DMS153 (cell line): ENCODE measurements at regions not wholly inside any gene's neighbourhood (a gene's known extent, or its start where the extent isn't known, plus 50 kb on each side); places are given as distances from the start of the nearest gene placed in this dataset.
A peak's percentile ranks its signal among the peaks of the same experiment; 100 is the strongest.
"Not testable (repeated sequence)": the region's sequence is repeated elsewhere in the genome, so short reads cannot be mapped to it uniquely, and the experiment has no call there.

Experiments
- DNase-seq: peaks from one replicate; lab custom pipeline; 2025; lab: John Stamatoyannopoulos, UW

DNA sequence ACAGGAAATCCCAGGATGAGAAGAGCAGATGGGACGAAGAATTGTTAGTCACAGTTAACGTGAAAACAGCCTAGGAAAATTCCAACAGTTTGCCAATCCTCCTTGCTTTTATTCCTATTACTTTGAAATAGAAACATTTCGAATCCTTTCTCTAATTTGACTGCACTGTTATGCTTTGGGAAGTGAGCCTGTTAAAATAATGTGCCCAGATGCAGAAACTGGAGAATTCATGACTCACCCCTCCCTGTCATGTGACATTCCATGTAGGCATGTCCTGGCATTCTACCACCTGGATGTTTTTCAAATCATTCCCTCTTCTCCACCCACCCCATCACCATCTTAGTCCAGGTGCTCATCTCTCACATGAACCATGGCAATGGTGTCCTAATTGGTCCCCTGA is 107.3 kb downstream of the MINAR1 start:
- DNase-seq: no peak

DNA sequence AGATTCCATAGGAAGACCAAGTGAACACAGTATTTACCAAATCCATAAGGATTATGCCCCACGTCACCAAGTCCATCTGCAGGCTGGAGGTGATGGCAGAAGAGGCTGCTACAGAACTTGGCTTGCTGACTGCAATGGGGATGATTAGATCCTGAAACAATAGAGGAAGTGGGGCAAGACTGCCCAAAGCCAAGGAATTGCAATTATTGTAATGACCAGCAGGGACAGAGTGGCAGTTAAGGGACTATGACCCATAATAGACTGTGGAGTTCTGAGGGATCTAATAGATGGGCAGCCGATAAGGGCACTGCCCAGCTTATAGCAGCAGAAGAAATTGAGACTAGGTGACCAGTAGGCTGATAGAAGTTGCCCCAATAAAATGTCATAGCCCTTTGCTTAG is 108.4 kb downstream of the MINAR1 start:
- DNase-seq: no peak

DNA sequence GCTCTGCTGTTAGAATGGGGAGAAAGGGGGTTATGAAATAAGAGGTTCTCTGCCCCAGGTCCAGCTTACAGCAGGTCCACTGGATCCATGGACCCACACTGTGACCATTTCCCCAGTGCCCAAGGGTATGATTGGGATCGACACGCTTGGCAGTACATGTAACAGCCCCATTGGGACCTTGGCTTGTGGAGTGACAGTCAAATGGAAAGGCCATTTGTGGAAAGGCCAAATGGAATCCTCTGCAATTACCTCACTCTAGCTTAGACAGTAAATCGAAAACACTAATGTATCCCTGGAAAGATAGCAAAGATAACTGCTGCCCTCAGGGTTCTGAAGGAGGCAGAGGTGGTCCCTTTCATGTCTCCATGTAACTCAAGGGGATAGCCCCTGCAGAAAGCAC is 109.1 kb downstream of the MINAR1 start:
- DNase-seq: no peak

DNA sequence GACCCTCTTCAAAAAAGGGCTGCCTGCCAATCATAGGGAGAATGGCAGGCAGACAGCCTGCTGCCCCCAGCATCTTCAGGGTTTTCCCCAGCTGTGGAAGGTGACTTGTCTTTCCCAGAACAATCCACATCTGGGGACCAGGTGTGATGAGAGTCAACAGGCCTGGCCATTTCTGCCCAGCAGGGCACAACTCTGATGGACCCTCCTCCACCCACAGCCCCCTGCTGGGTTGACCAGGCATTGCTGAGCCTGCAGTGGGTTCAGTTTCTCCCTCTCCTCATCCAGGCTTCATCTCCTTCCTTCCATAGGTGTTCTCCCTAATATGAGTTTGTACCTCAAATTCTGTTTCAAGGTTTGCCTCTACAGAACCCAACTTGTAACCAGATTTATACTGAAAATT is 111.0 kb downstream of the MINAR1 start:
- DNase-seq: no peak

DNA sequence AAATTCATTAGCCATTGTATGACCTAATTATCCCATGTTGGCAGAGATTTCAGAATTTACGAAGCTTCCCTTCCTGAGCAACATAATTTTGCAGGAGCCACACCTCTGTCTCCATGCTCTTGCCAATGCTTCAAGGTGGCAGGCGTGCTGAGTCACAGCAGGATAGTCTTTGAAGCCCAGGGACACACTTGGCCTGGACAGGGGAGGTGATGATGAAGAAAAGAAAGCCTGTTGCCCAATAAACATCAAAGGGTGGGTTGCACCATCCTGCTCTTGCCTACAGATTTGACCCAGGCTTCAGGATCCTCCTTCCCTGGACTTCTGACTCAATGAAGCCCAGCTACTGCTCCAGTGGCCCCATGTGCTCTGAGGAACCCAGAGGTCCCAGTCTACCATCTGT is 117.1 kb downstream of the MINAR1 start:
- no peak for DNase-seq

DNA sequence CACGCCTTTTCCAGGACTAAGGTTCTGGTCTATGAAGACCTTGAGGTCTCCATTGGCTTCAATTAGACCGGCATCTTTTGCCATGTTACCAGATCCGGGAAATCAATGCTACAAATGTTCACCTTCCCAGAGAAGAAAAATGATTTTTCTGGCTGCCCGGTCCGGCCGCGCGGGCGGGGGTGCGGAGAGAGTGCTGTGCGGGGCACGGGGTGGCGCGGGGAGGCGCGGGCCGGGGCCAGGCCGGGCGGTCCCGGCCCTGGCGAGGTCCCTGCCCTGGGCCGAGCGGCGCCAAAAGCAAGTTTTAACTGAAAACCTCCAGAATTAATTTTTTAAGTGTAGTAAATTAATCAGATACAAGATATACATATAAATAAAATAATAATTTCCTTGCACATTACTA is 128.2 kb downstream of the MINAR1 start:
- no peak for DNase-seq

DNA sequence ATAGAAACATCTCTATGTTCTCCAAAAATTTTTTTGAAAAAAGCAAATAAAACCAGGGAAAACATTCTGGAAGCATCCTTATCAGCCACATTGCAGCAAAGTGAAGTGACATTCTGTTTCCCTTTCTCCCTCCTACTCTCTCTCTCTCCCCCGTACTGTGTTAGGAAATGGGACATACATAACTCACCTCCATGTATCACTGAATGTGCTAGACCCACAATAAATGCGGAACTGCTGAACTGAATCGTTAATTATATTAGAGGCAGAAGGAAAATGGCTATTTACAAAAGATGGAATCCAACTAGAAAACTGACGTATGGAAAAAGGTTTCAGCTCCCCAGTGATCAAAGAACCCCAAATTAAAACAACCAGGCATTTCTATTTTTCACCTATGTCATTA is 129.8 kb downstream of the MINAR1 start:
- DNase-seq: no peak

DNA sequence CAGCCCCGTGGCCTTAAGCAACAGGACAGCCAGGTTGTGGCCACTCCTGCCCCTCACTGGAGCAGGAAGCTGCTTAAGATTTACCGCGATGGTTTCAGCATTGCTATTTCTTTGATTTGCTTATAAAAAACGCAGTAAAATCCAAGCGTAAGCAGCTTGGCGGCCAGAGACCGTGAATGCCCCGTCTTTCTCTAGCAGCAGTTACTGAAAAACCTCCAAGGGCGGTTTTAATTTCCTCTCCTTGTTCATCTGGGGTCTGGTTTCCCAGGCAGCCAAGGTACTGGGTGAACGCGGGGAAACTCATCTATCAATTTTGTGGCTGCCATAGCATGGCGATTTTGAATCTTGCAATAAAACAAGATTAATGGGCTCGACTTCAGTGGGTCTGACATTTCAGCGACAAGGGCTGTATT is 130.3 kb downstream of the MINAR1 start:
- DNase-seq: no peak

DNA sequence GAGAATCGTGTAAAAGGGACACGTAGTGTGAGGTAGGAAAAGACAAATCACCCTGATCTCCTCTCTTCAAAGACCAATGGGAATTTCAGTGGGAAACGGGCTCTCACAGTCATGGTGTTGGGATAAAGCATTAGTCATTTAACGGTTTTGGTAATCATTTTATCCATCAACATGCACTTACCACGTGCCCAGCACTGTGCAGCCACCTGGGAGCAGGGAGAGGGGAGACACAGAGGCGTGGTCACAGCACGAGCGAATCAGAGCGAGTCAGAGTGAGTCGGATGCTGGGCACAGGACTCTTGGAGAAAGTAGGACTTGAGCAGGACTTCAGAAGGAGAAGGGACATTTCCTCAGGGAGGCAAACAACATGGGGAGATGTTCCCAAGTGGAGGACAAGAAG is 130.8 kb downstream of the MINAR1 start:
- DNase-seq: no peak

DNA sequence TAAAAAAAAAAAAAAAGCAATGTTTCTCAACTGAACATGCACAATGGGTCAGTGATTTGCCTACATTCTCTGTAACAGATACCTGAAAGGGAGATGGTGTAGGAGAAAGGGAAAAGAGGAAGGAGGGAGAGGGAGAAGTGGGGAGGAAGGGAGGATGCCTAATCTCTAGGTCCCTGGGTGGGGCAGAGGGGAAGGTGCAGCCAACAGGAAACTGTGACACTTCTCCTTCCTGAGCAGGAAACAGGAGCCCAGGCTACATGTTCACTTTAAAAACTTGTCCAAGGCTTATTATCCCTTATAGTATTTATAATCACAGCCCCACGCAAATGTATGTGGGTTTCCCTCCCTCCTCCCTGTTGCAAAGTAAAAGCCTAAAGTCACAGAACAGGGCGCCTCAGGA is 137.9 kb downstream of the MINAR1 start:
- no peak for DNase-seq

DNA sequence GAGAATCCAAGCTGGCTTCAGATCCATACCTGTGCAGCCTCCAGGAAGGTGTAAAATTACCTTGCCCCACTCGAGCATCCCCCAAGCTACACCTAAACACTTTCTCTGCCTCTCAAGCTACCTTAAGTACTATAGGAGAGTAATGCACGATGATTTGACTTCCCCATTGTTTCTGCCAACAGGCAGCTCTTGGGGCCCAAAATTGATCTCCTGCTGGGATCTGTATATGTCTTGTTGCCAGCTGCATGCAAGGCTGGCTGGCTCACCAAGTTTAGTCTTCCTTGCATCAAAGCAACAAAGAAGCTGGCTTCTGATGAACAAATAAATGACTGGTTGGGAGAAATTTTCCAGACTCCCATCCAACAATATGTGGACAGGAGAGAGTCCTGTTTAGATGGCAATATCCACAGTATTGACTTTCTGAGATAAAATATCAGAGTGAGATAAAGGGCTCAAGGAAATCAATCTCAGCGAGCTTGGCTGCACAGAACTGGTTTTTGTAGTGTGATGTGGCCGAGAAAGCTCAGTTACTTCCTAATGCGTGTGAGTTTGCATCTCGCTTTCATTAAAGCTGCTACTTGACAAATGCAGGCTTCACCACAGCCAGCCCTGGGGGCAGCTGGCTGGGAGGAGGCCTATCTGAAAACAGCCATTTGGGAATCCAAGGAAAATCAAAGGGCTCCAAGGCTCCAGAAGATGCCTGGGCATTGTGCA is 140.7 kb downstream of the MINAR1 start:
- no peak for DNase-seq

DNA sequence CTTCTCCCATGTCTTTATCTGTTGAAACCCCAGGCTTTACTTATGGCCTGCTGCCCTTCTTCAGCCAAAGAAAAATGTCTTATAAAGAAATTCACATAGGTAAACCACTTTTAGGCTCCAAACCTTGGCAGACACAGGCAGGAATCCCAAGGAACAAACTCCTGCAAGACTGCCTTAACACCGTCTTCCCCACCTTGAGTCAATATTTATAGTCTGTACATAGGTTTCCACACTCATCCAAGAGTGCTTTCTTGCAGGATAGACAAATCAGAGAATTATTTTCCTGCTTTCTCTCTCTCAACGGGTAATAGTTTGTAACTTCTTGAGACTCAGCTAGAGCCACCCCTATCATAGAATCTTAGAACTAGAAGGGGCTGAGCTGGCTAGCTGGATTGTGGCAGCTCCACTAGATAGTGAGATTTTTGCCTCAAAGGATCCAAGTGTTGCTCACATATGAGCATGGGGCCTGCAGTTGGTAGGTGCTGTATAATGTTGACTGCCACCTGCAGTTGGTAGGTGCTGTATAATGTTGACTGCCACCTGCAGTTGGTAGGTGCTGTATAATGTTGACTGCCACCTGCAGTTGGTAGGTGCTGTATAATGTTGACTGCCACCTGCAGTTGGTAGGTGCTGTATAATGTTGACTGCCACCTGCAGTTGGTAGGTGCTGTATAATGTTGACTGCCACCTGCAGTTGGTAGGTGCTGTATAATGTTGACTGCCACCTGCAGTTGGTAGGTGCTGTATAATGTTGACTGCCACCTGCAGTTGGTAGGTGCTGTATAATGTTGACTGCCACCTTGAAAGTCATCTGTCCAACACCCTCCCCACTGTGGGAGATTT is 142.5 kb downstream of the MINAR1 start:
- DNase-seq: not testable (repeated sequence)

DNA sequence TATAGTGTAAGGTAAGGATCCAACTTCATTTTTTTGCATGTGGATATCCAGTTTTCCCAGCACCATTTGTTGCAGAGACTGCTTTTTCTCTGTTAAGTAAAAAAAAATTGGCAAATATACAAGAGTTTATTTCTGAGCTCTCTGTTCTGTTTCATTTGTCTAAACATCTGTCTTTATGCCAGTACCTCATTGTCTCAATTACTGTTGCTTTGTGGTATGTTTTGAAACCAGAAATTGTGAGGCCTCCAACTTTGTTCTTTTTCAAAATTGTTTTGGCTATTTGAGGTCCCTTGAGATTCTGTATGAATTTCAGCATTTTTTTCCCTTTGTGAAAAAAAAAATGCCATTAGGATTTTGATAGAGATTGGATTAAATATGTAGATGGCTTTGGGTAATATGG is 150.5 kb downstream of the MINAR1 start:
- DNase-seq: no peak

DNA sequence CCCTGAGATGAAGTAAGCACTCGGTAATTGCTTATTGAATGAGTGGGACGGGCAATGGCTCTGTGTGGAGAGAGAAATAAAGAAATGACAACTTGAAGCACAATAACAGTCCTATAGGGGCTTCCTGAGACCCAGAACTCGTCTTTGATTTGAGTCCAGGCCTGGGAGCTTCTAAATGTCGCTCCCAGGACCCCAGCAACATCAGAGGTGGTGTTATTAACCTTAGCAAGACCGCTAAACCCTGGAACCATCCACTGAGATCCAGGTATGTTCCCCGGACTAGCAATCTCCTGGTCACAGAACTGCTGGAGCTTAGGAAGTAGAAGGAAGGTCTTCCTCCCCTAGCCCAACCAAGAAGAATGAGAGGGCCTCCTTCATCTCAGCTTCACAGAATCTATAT is 160.0 kb downstream of the MINAR1 start:
- no peak for DNase-seq

DNA sequence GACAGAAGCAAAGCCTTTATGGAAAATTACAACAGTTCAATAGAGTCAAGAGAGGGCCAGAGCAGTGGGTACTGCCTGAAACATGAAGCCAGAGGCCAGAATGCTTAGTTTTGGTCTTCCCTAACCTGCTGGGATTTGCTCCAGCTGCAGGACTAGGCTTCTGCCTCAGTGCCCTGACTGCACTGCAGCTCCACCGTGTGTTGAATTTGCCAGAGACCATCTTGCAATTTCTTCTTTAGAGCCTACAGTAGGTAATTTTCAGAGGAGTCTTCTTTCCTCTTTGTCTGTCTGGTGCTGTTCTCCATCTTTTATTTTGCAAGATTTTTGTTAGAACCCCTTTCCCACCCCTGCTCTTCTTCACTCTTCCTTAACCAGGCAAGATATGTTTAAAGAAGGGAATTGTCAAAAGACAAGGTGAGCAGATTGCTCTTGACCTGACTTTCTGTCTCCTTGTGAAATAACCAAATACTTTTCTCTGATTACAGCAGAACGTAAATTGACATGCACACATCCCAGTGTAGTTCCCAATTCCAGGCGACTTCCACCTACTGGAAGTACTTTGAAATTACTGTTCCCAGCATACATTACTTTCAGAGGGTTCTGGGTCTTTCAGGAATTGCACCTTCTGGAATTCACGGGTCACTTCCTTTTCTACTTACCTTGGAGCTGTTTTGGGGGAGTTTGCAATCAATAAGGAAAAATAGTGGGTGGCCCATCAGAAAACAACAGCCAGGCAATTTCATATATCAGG is 161.2 kb downstream of the MINAR1 start:
- DNase-seq: no peak

DNA sequence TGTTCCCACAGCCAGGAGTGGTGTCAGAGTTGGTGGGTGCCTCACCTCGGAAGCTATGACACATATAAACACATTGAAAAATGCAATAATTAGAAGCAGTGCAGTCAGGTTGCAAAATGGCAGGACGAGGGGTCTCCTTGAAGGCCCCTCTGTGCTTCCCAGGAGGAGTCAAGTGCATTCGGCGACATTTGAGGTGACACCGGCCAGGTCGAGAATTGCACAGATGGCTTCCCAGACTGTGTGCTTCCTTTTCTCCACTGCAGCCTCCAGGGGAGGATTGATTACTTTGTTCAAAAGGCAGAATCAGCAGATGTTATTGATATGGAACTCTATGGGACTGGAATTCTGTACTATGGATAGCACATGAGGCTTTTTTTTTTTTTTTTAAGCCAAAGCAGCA is 163.2 kb downstream of the MINAR1 start:
- DNase-seq: no peak

DNA sequence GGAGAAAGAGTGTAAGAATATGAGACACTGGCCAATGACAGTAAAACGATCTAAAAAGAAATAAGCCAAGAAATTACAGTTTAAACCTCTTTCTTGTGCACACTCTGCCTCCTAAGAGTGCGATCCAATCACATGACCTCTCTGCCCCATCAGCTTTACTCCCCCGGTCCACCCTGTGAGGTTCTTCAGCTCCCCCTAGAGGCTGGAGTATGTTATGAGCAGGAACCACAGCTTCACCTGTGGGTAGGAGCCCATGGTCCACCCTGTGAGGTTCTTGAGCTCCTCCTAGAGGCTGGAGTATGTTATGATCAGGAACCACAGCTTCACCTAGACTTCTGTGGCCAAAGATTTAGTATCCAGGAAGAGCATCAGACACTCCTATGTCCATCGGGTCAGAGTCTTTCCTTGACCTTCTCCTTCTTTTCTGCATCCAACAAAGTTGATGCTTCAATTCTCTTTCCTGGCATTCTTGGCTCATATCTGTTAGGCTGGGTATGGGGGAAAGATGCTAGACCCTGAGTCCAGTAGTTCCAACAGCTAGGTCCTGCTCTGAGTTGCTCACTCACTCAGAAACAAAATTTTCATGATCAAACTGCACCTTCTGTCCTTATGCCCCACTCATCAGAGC is 164.0 kb downstream of the MINAR1 start:
- peak; percentile 59 for DNase-seq

DNA sequence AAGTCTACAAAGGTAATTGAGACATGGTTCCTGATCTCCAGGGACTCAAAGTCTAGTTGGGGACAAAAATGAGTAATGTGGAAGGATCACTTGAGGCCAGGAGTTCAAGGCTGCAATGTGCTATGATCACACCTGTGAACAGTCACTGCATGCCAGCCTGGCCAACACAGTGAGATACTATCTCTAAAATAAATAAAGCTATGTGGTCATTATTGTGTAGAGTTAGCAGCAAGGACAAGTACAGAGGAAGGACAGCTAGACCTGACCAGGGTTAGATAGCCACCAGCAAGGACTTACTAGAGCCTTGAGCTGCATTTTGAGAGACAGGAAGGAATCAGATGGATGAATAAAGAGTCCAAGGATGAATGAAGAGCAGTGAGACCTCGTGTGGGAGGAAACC is 166.5 kb downstream of the MINAR1 start:
- DNase-seq: no peak

DNA sequence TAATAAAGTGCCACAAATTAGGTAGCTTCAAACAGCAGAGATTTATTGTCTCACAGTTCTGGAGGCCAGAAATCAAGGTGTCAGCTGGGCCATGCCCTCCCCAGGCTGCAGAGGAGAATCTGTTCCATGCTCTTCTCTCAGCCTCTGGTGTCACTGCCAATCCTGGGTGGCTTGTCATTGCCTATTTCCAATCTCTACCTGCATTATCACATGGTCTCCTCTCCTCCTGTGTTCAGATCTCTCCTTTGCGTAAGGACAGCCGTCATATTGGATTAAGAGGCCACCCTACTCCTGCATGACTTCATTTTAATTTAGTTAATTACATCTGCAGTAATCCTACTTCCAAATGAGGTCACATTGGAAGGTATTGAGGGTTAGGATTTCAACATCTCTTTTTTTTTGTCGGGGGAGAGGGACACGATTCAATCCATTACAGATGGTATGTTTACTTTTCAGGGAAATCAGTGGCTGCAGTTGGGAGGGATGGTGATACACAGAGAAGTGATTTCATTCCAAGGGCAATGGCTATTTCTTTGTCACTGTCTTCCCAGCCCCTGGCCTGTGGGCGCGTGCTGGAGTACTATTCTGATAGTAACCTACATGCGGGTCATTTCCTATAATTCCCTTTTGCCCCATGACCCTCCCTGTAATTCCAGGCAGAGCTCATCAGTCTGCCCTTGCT is 169.4 kb downstream of the MINAR1 start:
- no peak for DNase-seq

DNA sequence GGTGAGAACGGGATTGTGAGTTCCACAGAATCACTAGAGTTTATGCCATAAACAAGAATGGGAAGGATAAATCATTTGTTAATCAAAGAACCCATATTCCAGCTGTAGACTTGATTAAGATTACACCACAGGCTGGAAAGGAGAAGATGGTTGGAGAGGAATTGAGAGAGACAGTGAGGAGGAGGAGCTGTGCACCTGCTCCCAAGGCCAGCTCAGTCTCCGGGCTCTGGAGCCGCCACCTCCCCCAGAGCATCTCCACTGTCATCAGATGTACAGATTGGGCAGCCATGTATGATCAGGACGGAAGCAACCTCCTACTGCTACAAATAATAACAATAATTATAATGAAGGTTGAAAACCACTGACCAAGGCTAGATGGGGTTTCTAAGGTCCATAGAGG is 170.0 kb downstream of the MINAR1 start:
- DNase-seq: no peak

DNA sequence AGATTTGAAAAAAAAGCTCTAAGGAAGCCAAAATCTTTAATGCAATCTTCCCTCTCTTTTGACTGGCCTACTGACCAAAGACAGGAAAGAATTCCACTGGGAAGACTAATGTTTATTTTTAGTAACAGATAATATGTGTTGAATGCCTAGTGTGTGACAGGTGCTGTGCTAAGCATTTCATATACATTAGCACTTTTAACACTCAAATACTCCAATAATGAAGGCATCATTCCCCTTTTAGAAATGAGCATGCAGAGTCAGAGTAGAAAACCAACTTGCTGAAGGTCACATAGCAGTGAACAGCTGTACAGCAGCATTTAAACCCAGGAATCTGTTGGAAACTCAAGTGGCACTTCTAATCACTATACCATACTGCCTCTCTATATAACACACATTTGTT is 170.6 kb downstream of the MINAR1 start:
- no peak for DNase-seq

DNA sequence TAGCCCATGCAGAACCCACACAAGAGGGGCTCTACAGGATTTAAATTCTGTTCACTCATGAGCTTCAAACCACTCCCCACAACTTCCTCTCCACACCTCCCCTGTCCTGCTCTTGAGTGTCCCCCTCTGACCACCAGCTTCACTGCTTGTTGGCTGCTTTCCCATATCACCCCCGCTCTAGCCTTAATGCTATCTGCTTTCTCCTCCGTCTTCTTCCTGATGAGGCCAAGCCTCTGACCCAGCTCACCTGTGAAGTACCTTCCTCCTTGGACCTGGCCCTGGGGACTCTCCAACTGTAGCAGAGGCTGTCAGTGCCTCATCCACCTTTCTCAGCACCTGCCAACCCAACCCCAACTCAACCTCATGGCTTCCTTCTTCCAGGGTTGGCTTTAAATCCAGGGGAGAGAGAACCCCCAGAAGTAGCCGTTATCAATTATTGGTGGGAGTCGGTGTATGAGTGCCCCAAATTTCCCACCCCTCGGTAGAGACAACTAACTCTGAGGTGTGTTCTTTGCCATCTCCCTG is 174.8 kb downstream of the MINAR1 start:
- no peak for DNase-seq
